ENCODE measurements at regions not wholly inside any gene's neighbourhood (a gene's known extent, or its start where the extent isn't known, plus 50 kb on each side); places are given as distances from the start of the nearest gene placed in this dataset.

- Histone ChIP-seq H3K36me3 (ENCODE audit: insufficient read depth, low read length) (no peaks in the 10 kb centered on the region), H3K27me3 (ENCODE audit: insufficient read depth, low read length) (no peaks in the 10 kb centered on the region), H3K9me3 (ENCODE audit: control insufficient read depth in 1 of 2, low read length in 2 of 2) (no peaks in the 10 kb centered on the region), H3K4me1 (ENCODE audit: insufficient read depth, low read length) (no peaks in the 10 kb centered on the region), H3K27ac (ENCODE audit: low read depth, low read length) (no peak overlapping the region), H3K4me3 (ENCODE audit: low read length in 2 of 2) (no peak overlapping the region)
- Mint-ChIP-seq H3K36me3 (no peaks in the 10 kb centered on the region), H3K4me1 (no peaks in the 10 kb centered on the region), H3K4me3 (no peak overlapping the region), H3K27ac (no peak overlapping the region), H3K27me3 (no peaks in the 10 kb centered on the region), H3K9me3 (peaks cover 0 to 16% (median 3%) of the 10 kb centered on the region in 8 donors)
- CTCF ChIA-PET (ENCODE audit: partially characterized antibody) = no interaction called here
- POLR2A ChIA-PET (ENCODE audit: partially characterized antibody) = no interaction called here
- intact Hi-C loops (cut with micrococcal nuclease) = no loop called here
- no peak for DNase-seq
Measured at GRCh38 chr9:13485068-13485596, 205.6 kb upstream of the MPDZ start.

GRCh38 chr9:13484186-13484585 lies 204.7 kb upstream of the MPDZ start:
- peaks cover 0 to 16% (median 3%) of the 10 kb centered on the region in 8 donors for H3K9me3 Mint-ChIP-seq
- intact Hi-C loops (cut with micrococcal nuclease) = no loop called here

GRCh38 chr9:13481274-13481673 lies 201.8 kb upstream of the MPDZ start:
- intact Hi-C loops (cut with micrococcal nuclease) = no loop called here
- H3K9me3 ChIP-seq (ENCODE audit: control insufficient read depth in 1 of 2, low read length in 2 of 2) = no peaks in the 10 kb centered on the region
- no peak overlapping the region for H3K27ac ChIP-seq (ENCODE audit: low read depth, low read length)
- H3K27me3 Mint-ChIP-seq = no peaks in the 10 kb centered on the region
- H3K36me3 ChIP-seq (ENCODE audit: insufficient read depth, low read length) = no peaks in the 10 kb centered on the region
- H3K4me3 Mint-ChIP-seq = no peak overlapping the region
- POLR2A ChIA-PET (ENCODE audit: partially characterized antibody) = no interaction called here
- H3K9me3 Mint-ChIP-seq = peaks cover 0 to 16% (median 5%) of the 10 kb centered on the region in 8 donors
- H3K4me3 ChIP-seq (ENCODE audit: low read length in 2 of 2) = no peak overlapping the region
- no peaks in the 10 kb centered on the region for H3K27me3 ChIP-seq (ENCODE audit: insufficient read depth, low read length)
- CTCF ChIA-PET (ENCODE audit: partially characterized antibody) = no interaction called here
- no peak for DNase-seq
- no peaks in the 10 kb centered on the region for H3K36me3 Mint-ChIP-seq
- no peaks in the 10 kb centered on the region for H3K4me1 Mint-ChIP-seq
- no peaks in the 10 kb centered on the region for H3K4me1 ChIP-seq (ENCODE audit: insufficient read depth, low read length)
- no peak overlapping the region for H3K27ac Mint-ChIP-seq

More at GRCh38 chr9:13484186-13484585, 204.7 kb upstream of the MPDZ start:
- CTCF ChIA-PET (ENCODE audit: partially characterized antibody) = no interaction called here
- H3K27ac ChIP-seq (ENCODE audit: low read depth, low read length) = no peak overlapping the region
- H3K4me1 ChIP-seq (ENCODE audit: insufficient read depth, low read length) = no peaks in the 10 kb centered on the region
- no peak overlapping the region for H3K4me3 Mint-ChIP-seq
- no peak for DNase-seq
- no peaks in the 10 kb centered on the region for H3K36me3 ChIP-seq (ENCODE audit: insufficient read depth, low read length)
- no peaks in the 10 kb centered on the region for H3K9me3 ChIP-seq (ENCODE audit: control insufficient read depth in 1 of 2, low read length in 2 of 2)
- H3K4me3 ChIP-seq (ENCODE audit: low read length in 2 of 2) = no peak overlapping the region
- no peaks in the 10 kb centered on the region for H3K27me3 Mint-ChIP-seq
- no peaks in the 10 kb centered on the region for H3K27me3 ChIP-seq (ENCODE audit: insufficient read depth, low read length)
- H3K4me1 Mint-ChIP-seq = no peaks in the 10 kb centered on the region
- H3K27ac Mint-ChIP-seq = no peak overlapping the region
- POLR2A ChIA-PET (ENCODE audit: partially characterized antibody) = no interaction called here
- no peaks in the 10 kb centered on the region for H3K36me3 Mint-ChIP-seq

GRCh38 chr9:13480693-13481092 lies 201.2 kb upstream of the MPDZ start:
- Mint-ChIP-seq H3K27me3 (no peaks in the 10 kb centered on the region), H3K36me3 (no peaks in the 10 kb centered on the region), H3K27ac (no peak overlapping the region), H3K4me3 (no peak overlapping the region), H3K9me3 (peaks cover 0 to 19% (median 10%) of the 10 kb centered on the region in 8 donors), H3K4me1 (no peaks in the 10 kb centered on the region)
- Histone ChIP-seq H3K36me3 (ENCODE audit: insufficient read depth, low read length) (no peaks in the 10 kb centered on the region), H3K27me3 (ENCODE audit: insufficient read depth, low read length) (no peaks in the 10 kb centered on the region), H3K27ac (ENCODE audit: low read depth, low read length) (no peak overlapping the region), H3K9me3 (ENCODE audit: control insufficient read depth in 1 of 2, low read length in 2 of 2) (no peaks in the 10 kb centered on the region), H3K4me1 (ENCODE audit: insufficient read depth, low read length) (no peaks in the 10 kb centered on the region), H3K4me3 (ENCODE audit: low read length in 2 of 2) (no peak overlapping the region)
- DNase-seq = no peak
- CTCF ChIA-PET (ENCODE audit: partially characterized antibody) = no interaction called here
- POLR2A ChIA-PET (ENCODE audit: partially characterized antibody) = no interaction called here
- intact Hi-C loops (cut with micrococcal nuclease) = no loop called here

GRCh38 chr9:13479096-13479495 lies 199.6 kb upstream of the MPDZ start:
- H3K36me3 ChIP-seq (ENCODE audit: insufficient read depth, low read length) = no peaks in the 10 kb centered on the region
- no peaks in the 10 kb centered on the region for H3K27me3 ChIP-seq (ENCODE audit: insufficient read depth, low read length)
- ChIA-PET POLR2A (ENCODE audit: partially characterized antibody) (no interaction called here), CTCF (ENCODE audit: partially characterized antibody) (no interaction called here)
- Mint-ChIP-seq H3K36me3 (no peaks in the 10 kb centered on the region), H3K9me3 (peaks cover 0 to 19% (median 15%) of the 10 kb centered on the region in 8 donors), H3K27ac (no peak overlapping the region), H3K4me3 (no peak overlapping the region), H3K4me1 (no peaks in the 10 kb centered on the region), H3K27me3 (no peaks in the 10 kb centered on the region)
- no peaks in the 10 kb centered on the region for H3K4me1 ChIP-seq (ENCODE audit: insufficient read depth, low read length)
- DNase-seq = no peak
- intact Hi-C loops (cut with micrococcal nuclease) = no loop called here
- H3K4me3 ChIP-seq (ENCODE audit: low read length in 2 of 2) = no peak overlapping the region
- no peaks in the 10 kb centered on the region for H3K9me3 ChIP-seq (ENCODE audit: control insufficient read depth in 1 of 2, low read length in 2 of 2)
- H3K27ac ChIP-seq (ENCODE audit: low read depth, low read length) = no peak overlapping the region

GRCh38 chr9:13478639-13479038 lies 199.1 kb upstream of the MPDZ start:
- Mint-ChIP-seq H3K4me1 (no peaks in the 10 kb centered on the region), H3K4me3 (no peak overlapping the region), H3K27ac (no peak overlapping the region), H3K36me3 (no peaks in the 10 kb centered on the region), H3K9me3 (peaks cover 0 to 19% (median 16%) of the 10 kb centered on the region in 8 donors), H3K27me3 (no peaks in the 10 kb centered on the region)
- no peaks in the 10 kb centered on the region for H3K9me3 ChIP-seq (ENCODE audit: control insufficient read depth in 1 of 2, low read length in 2 of 2)
- DNase-seq = no peak
- ChIA-PET POLR2A (ENCODE audit: partially characterized antibody) (no interaction called here), CTCF (ENCODE audit: partially characterized antibody) (no interaction called here)
- no peaks in the 10 kb centered on the region for H3K4me1 ChIP-seq (ENCODE audit: insufficient read depth, low read length)
- no peak overlapping the region for H3K27ac ChIP-seq (ENCODE audit: low read depth, low read length)
- no peaks in the 10 kb centered on the region for H3K27me3 ChIP-seq (ENCODE audit: insufficient read depth, low read length)
- no peaks in the 10 kb centered on the region for H3K36me3 ChIP-seq (ENCODE audit: insufficient read depth, low read length)
- intact Hi-C loops (cut with micrococcal nuclease) = no loop called here
- no peak overlapping the region for H3K4me3 ChIP-seq (ENCODE audit: low read length in 2 of 2)

GRCh38 chr9:13478160-13478559 lies 198.7 kb upstream of the MPDZ start:
- Histone ChIP-seq H3K4me1 (ENCODE audit: insufficient read depth, low read length) (no peaks in the 10 kb centered on the region), H3K9me3 (ENCODE audit: control insufficient read depth in 1 of 2, low read length in 2 of 2) (no peaks in the 10 kb centered on the region), H3K27ac (ENCODE audit: low read depth, low read length) (no peak overlapping the region), H3K27me3 (ENCODE audit: insufficient read depth, low read length) (no peaks in the 10 kb centered on the region), H3K4me3 (ENCODE audit: low read length in 2 of 2) (no peak overlapping the region), H3K36me3 (ENCODE audit: insufficient read depth, low read length) (no peaks in the 10 kb centered on the region)
- Mint-ChIP-seq H3K4me3 (no peak overlapping the region), H3K9me3 (peaks cover 0 to 19% (median 16%) of the 10 kb centered on the region in 8 donors), H3K27me3 (no peaks in the 10 kb centered on the region), H3K4me1 (no peaks in the 10 kb centered on the region), H3K27ac (no peak overlapping the region), H3K36me3 (no peaks in the 10 kb centered on the region)
- DNase-seq = no peak
- intact Hi-C loops (cut with micrococcal nuclease) = no loop called here
- POLR2A ChIA-PET (ENCODE audit: partially characterized antibody) = no interaction called here
- CTCF ChIA-PET (ENCODE audit: partially characterized antibody) = no interaction called here

- Histone ChIP-seq H3K4me3 (ENCODE audit: low read length in 2 of 2) (no peak overlapping the region), H3K27me3 (ENCODE audit: insufficient read depth, low read length) (no peaks in the 10 kb centered on the region), H3K4me1 (ENCODE audit: insufficient read depth, low read length) (no peaks in the 10 kb centered on the region), H3K9me3 (ENCODE audit: control insufficient read depth in 1 of 2, low read length in 2 of 2) (no peaks in the 10 kb centered on the region), H3K36me3 (ENCODE audit: insufficient read depth, low read length) (no peaks in the 10 kb centered on the region), H3K27ac (ENCODE audit: low read depth, low read length) (no peak overlapping the region)
- POLR2A ChIA-PET (ENCODE audit: partially characterized antibody) = no interaction called here
- intact Hi-C loops (cut with micrococcal nuclease) = no loop called here
- CTCF ChIA-PET (ENCODE audit: partially characterized antibody) = no interaction called here
- no peak for DNase-seq
- Mint-ChIP-seq H3K4me1 (no peaks in the 10 kb centered on the region), H3K27ac (no peak overlapping the region), H3K36me3 (no peaks in the 10 kb centered on the region), H3K9me3 (peaks cover under 1 to 14% (median 6%) of the 10 kb centered on the region in 8 donors), H3K27me3 (no peaks in the 10 kb centered on the region), H3K4me3 (no peak overlapping the region)
Measured at GRCh38 chr9:13470836-13471235, 191.3 kb upstream of the MPDZ start.

All from CD4-positive, alpha-beta memory T cell (primary cell).